ENCODE measurements at regions not wholly inside any gene's neighbourhood (a gene's known extent, or its start where the extent isn't known, plus 50 kb on each side); places are given as distances from the start of the nearest gene placed in this dataset.

- TF ChIP-seq, protein P1, sequence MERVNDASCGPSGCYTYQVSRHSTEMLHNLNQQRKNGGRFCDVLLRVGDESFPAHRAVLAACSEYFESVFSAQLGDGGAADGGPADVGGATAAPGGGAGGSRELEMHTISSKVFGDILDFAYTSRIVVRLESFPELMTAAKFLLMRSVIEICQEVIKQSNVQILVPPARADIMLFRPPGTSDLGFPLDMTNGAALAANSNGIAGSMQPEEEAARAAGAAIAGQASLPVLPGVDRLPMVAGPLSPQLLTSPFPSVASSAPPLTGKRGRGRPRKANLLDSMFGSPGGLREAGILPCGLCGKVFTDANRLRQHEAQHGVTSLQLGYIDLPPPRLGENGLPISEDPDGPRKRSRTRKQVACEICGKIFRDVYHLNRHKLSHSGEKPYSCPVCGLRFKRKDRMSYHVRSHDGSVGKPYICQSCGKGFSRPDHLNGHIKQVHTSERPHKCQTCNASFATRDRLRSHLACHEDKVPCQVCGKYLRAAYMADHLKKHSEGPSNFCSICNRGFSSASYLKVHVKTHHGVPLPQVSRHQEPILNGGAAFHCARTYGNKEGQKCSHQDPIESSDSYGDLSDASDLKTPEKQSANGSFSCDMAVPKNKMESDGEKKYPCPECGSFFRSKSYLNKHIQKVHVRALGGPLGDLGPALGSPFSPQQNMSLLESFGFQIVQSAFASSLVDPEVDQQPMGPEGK (CRISPR knock-in tag; IDR thresholded peaks at IDR 0.05; ENCODE audit: borderline replicate concordance): no peak
- TF ChIP-seq TOX (CRISPR knock-in tag; IDR thresholded peaks at IDR 0.05; ENCODE audit: borderline replicate concordance) (no peak), ESRRG (CRISPR knock-in tag; IDR thresholded peaks at IDR 0.05) (no peak), ZNF565 (CRISPR knock-in tag; conservative IDR thresholded peaks at IDR 0.05; ENCODE audit: low read depth) (no peak), BACH2 (CRISPR knock-in tag; IDR thresholded peaks at IDR 0.05; ENCODE audit: borderline replicate concordance) (no peak), ARNTL (CRISPR knock-in tag; IDR thresholded peaks at IDR 0.05; ENCODE audit: borderline replicate concordance, low read depth) (no peak), SNAI2 (CRISPR knock-in tag; IDR thresholded peaks at IDR 0.05) (no peak)
These were observed 313.8 kb downstream of the LNPK start (continued) for GRCh38 chr2:175688243-175688642.

DNA sequence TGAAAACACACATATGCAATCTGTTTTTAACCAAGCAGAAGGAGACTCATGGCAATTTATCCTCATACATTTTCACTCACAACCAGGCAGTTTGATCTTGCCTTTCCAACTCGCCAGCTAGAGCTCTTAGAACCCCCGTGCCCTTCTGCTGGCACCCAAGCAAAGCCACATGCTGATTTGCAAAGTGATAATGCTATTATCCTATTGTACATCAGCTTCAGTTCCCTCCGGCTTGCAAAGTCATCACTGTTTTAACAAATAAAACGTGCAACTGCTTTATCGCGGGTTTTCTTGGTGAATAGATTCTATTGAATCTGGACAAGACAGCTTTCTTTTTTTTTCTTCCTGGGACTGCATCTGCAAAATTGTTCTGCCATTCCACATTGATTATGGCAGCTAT lies 314.6 kb downstream of the LNPK start:
- TF ChIP-seq ARNTL (CRISPR knock-in tag; IDR thresholded peaks at IDR 0.05; ENCODE audit: borderline replicate concordance, low read depth) (no peak), PPARA (CRISPR knock-in tag; IDR thresholded peaks at IDR 0.05; ENCODE audit: borderline replicate concordance) (no peak), ZNF8 (CRISPR knock-in tag; IDR thresholded peaks at IDR 0.05) (no peak), ZNF70 (CRISPR knock-in tag; IDR thresholded peaks at IDR 0.05) (no peak), CSDC2 (CRISPR knock-in tag; IDR thresholded peaks at IDR 0.05) (no peak), ESRRG (CRISPR knock-in tag; IDR thresholded peaks at IDR 0.05) (no peak), TCF4 (CRISPR knock-in tag; IDR thresholded peaks at IDR 0.05; ENCODE audit: borderline replicate concordance) (peak; percentile 37; the same call in 1 of the 2 replicates)
- TF ChIP-seq, protein P2, sequence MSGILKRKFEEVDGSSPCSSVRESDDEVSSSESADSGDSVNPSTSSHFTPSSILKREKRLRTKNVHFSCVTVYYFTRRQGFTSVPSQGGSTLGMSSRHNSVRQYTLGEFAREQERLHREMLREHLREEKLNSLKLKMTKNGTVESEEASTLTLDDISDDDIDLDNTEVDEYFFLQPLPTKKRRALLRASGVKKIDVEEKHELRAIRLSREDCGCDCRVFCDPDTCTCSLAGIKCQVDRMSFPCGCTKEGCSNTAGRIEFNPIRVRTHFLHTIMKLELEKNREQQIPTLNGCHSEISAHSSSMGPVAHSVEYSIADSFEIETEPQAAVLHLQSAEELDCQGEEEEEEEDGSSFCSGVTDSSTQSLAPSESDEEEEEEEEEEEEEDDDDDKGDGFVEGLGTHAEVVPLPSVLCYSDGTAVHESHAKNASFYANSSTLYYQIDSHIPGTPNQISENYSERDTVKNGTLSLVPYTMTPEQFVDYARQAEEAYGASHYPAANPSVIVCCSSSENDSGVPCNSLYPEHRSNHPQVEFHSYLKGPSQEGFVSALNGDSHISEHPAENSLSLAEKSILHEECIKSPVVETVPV (CRISPR knock-in tag; IDR thresholded peaks at IDR 0.05): no peak
- ATAC-seq: no peak

- TF ChIP-seq OSR1 (CRISPR knock-in tag; IDR thresholded peaks at IDR 0.05) (no peak), TOX (CRISPR knock-in tag; IDR thresholded peaks at IDR 0.05; ENCODE audit: borderline replicate concordance) (no peak), ZC3H10 (CRISPR knock-in tag; IDR thresholded peaks at IDR 0.05) (no peak)
- TF ChIP-seq, protein P3, sequence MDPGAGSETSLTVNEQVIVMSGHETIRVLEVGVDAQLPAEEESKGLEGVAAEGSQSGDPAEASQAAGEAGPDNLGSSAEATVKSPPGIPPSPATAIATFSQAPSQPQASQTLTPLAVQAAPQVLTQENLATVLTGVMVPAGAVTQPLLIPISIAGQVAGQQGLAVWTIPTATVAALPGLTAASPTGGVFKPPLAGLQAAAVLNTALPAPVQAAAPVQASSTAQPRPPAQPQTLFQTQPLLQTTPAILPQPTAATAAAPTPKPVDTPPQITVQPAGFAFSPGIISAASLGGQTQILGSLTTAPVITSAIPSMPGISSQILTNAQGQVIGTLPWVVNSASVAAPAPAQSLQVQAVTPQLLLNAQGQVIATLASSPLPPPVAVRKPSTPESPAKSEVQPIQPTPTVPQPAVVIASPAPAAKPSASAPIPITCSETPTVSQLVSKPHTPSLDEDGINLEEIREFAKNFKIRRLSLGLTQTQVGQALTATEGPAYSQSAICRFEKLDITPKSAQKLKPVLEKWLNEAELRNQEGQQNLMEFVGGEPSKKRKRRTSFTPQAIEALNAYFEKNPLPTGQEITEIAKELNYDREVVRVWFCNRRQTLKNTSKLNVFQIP (CRISPR knock-in tag; IDR thresholded peaks at IDR 0.05; ENCODE audit: borderline replicate concordance, low read depth): no peak
- TF ChIP-seq, protein P4, sequence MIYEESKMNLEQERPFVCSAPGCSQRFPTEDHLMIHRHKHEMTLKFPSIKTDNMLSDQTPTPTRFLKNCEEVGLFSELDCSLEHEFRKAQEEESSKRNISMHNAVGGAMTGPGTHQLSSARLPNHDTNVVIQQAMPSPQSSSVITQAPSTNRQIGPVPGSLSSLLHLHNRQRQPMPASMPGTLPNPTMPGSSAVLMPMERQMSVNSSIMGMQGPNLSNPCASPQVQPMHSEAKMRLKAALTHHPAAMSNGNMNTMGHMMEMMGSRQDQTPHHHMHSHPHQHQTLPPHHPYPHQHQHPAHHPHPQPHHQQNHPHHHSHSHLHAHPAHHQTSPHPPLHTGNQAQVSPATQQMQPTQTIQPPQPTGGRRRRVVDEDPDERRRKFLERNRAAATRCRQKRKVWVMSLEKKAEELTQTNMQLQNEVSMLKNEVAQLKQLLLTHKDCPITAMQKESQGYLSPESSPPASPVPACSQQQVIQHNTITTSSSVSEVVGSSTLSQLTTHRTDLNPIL (CRISPR knock-in tag; IDR thresholded peaks at IDR 0.05; ENCODE audit: low read depth): no peak
- TF ChIP-seq, protein P1 (CRISPR knock-in tag; IDR thresholded peaks at IDR 0.05; ENCODE audit: borderline replicate concordance): no peak
- TF ChIP-seq, protein P2 (CRISPR knock-in tag; IDR thresholded peaks at IDR 0.05): no peak
- ATAC-seq: no peak
These were observed 316.1 kb downstream of the LNPK start for GRCh38 chr2:175686002-175686401.

- ATAC-seq: no peak
- TF ChIP-seq ESRRG (CRISPR knock-in tag; IDR thresholded peaks at IDR 0.05): no peak
- no peak for TF ChIP-seq ZNF70 (CRISPR knock-in tag; IDR thresholded peaks at IDR 0.05)
- no peak for TF ChIP-seq GLIS3 (CRISPR knock-in tag; IDR thresholded peaks at IDR 0.05)
- no peak for TF ChIP-seq ISL1 (CRISPR knock-in tag; IDR thresholded peaks at IDR 0.05)
- TF ChIP-seq, protein P2 (CRISPR knock-in tag; IDR thresholded peaks at IDR 0.05): no peak
- TF ChIP-seq OSR1 (CRISPR knock-in tag; IDR thresholded peaks at IDR 0.05): no peak
- TF ChIP-seq BACH2 (CRISPR knock-in tag; IDR thresholded peaks at IDR 0.05; ENCODE audit: borderline replicate concordance): no peak
- TF ChIP-seq ZC3H10 (CRISPR knock-in tag; IDR thresholded peaks at IDR 0.05): no peak
- no peak for TF ChIP-seq SNAI2 (CRISPR knock-in tag; IDR thresholded peaks at IDR 0.05)
These were observed 317.6 kb downstream of the LNPK start for GRCh38 chr2:175684466-175684865.
